H1 (cell line): ENCODE measurements at regions not wholly inside any gene's neighbourhood (a gene's known extent, or its start where the extent isn't known, plus 50 kb on each side); places are given as distances from the start of the nearest gene placed in this dataset.

Experiments
- EGR1 ChIP-seq: IDR thresholded peaks from 2 replicates; pipeline ENCODE4 v1.6.1; 2011; ENCODE audit warnings: low read depth, low read length, borderline replicate concordance

DNA sequence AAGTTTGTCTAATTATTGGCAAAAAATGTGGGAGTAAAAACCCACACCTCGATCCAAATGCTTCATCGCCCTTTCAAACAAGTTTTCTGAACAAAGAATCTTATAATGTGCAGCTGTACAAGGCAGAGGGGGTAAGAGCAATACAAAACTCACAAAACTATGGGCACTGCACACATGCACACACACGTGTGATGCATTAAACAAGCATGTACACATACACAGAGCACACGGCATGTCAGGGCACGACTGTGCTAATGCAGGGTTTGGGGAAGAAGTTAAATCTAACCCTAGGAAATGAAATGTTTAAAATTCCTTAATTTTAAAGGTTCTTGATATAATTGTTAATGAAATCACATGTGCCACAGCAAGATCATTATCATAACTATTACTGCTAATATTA is 264.0 kb downstream of the SEC16B start (continued):
- no peak for TF ChIP-seq EGR1
